ENCODE measurements at regions not wholly inside any gene's neighbourhood (a gene's known extent, or its start where the extent isn't known, plus 50 kb on each side); places are given as distances from the start of the nearest gene placed in this dataset.

- TF ChIP-seq CTCF (IDR thresholded peaks at IDR 0.05) (no peak), POLR2AphosphoS5 (IDR thresholded peaks at IDR 0.05) (no peak)
Observed at GRCh38 chr13:44230736-44231135, 142.9 kb upstream of the SERP2 start.

Data from suprapubic skin (tissue), 3 donors.